RWPE2 (cell line): ENCODE measurements at regions not wholly inside any gene's neighbourhood (a gene's known extent, or its start where the extent isn't known, plus 50 kb on each side); places are given as distances from the start of the nearest gene placed in this dataset.

Experiments
- ATAC-seq: fragments of 200-7000 bp; cut with Tn5 transposase; 3 replicates; pipeline ENCODE4 v1.9.1; 2021; ENCODE audit warnings: low read depth
- DNase-seq: peaks from one replicate; pipeline ENCODE4 v3.0.0-alpha.2; 2020; ENCODE audit warnings: low spot score
- H3K27ac ChIP-seq: fragments of 450-650 bp; 2 replicates; pipeline ENCODE4 v1.5.1; 2017; ENCODE audit warnings: mild to moderate bottlenecking; ENCODE audit not compliant: poor library complexity, severe bottlenecking
- H3K27me3 ChIP-seq: fragments of 250-450 bp; sonication (Bioruptor Pico); 2 replicates; pipeline ENCODE4 v1.5.1; 2021; ENCODE audit warnings: mild to moderate bottlenecking, moderate library complexity; ENCODE audit not compliant: insufficient read depth, poor library complexity, severe bottlenecking
- H3K36me3 ChIP-seq: fragments of 250-450 bp; sonication (Bioruptor Pico); 2 replicates; pipeline ENCODE4 v1.5.1; 2020; ENCODE audit warnings: low read depth, mild to moderate bottlenecking, moderate library complexity
- H3K4me1 ChIP-seq: fragments of 250-450 bp; sonication (Bioruptor Pico); 2 replicates; pipeline ENCODE4 v1.5.1; 2021; ENCODE audit warnings: mild to moderate bottlenecking, moderate library complexity; ENCODE audit not compliant: insufficient read depth, poor library complexity, severe bottlenecking
- H3K4me3 ChIP-seq: fragments of 250-450 bp; sonication (Bioruptor Pico); 2 replicates; pipeline ENCODE4 v1.5.1; 2021; ENCODE audit warnings: mild to moderate bottlenecking, moderate library complexity; ENCODE audit not compliant: severe bottlenecking
- H3K9me3 ChIP-seq: fragments of 250-450 bp; sonication (Bioruptor Pico); 2 replicates; pipeline ENCODE4 v1.5.1; 2021; ENCODE audit warnings: mild to moderate bottlenecking, moderate library complexity; ENCODE audit not compliant: severe bottlenecking
- CTCF ChIP-seq: fragments of 450-650 bp; IDR thresholded peaks from one replicate; pipeline ENCODE4 v1.5.1; 2017; ENCODE audit warnings: mild to moderate bottlenecking, moderate library complexity; ENCODE audit not compliant: poor library complexity, severe bottlenecking

GRCh38 chrX:49756692-49757091, 60.9 kb upstream of the PAGE1 start:
- Histone ChIP-seq H3K27me3 (no peaks in the 10 kb centered on the region), H3K27ac (no peak overlapping the region), H3K9me3 (no peaks in the 10 kb centered on the region), H3K36me3 (no peaks in the 10 kb centered on the region), H3K4me3 (no peak overlapping the region), H3K4me1 (no peaks in the 10 kb centered on the region)
- TF ChIP-seq CTCF = no peak
- ATAC-seq (no peak), DNase-seq (no peak)

GRCh38 chrX:49754233-49754857, 58.6 kb upstream of the PAGE1 start:
- DNase-seq (no peak), ATAC-seq (no peak)
- Histone ChIP-seq H3K27ac (no peak overlapping the region), H3K4me3 (no peak overlapping the region), H3K36me3 (no peaks in the 10 kb centered on the region), H3K9me3 (no peaks in the 10 kb centered on the region), H3K4me1 (no peaks in the 10 kb centered on the region), H3K27me3 (no peaks in the 10 kb centered on the region)
- peak; percentile 51 for TF ChIP-seq CTCF

GRCh38 chrX:49753691-49754090, 57.9 kb upstream of the PAGE1 start:
- Histone ChIP-seq H3K9me3 (no peaks in the 10 kb centered on the region), H3K27ac (no peak overlapping the region), H3K27me3 (no peaks in the 10 kb centered on the region), H3K4me1 (no peaks in the 10 kb centered on the region), H3K4me3 (no peak overlapping the region), H3K36me3 (no peaks in the 10 kb centered on the region)
- ATAC-seq = no peak
- no peak for TF ChIP-seq CTCF
- no peak for DNase-seq

GRCh38 chrX:49748211-49748956, 52.6 kb upstream of the PAGE1 start:
- ATAC-seq (no peak), DNase-seq (no peak)
- no peaks in the 10 kb centered on the region for H3K36me3 ChIP-seq
- H3K27me3 ChIP-seq = no peaks in the 10 kb centered on the region
- no peak for TF ChIP-seq CTCF
- H3K27ac ChIP-seq = no peak overlapping the region
- no peaks in the 10 kb centered on the region for H3K9me3 ChIP-seq
- H3K4me3 ChIP-seq = no peak overlapping the region
- H3K4me1 ChIP-seq = no peaks in the 10 kb centered on the region

- Histone ChIP-seq H3K27ac (no peak overlapping the region), H3K4me1 (no peaks in the 10 kb centered on the region), H3K4me3 (no peak overlapping the region), H3K9me3 (no peaks in the 10 kb centered on the region), H3K27me3 (no peaks in the 10 kb centered on the region), H3K36me3 (no peaks in the 10 kb centered on the region)
- ATAC-seq = no peak
- DNase-seq = no peak
- TF ChIP-seq CTCF = no peak
These were observed 50.5 kb upstream of the PAGE1 start for GRCh38 chrX:49746306-49746705.
